H54 (cell line): ENCODE measurements at regions not wholly inside any gene's neighbourhood (a gene's known extent, or its start where the extent isn't known, plus 50 kb on each side); places are given as distances from the start of the nearest gene placed in this dataset.
A peak's percentile ranks its signal among the peaks of the same experiment; 100 is the strongest.
"Not testable (repeated sequence)": the region's sequence is repeated elsewhere in the genome, so short reads cannot be mapped to it uniquely, and the experiment has no call there.

Experiments used
- DNase-seq: peaks from one replicate; pipeline ENCODE4 v3.0.0; 2011; ENCODE audit warnings: low spot score, mixed read lengths; ENCODE audit not compliant: insufficient read length
- FAIRE-seq: peaks from 3 replicates; lab custom pipeline; 2011; peaks lifted over from hg19 to GRCh38; lab: Jason Lieb, UNC
- POLR2A ChIP-seq: IDR thresholded peaks from 2 replicates; pipeline ENCODE4 v1.6.1; 2011; ENCODE audit warnings: low read depth, mild to moderate bottlenecking, low read length

- FAIRE-seq (peak; percentile 69), DNase-seq (no peak)
- TF ChIP-seq POLR2A: no peak
These were observed 100.3 kb upstream of the ANK3 start for GRCh38 chr10:60490013-60490412.

GRCh38 chr10:60488111-60488669, 98.5 kb upstream of the ANK3 start:
- FAIRE-seq (no peak), DNase-seq (no peak)
- TF ChIP-seq POLR2A: no peak

- no peak for TF ChIP-seq POLR2A
- DNase-seq (no peak), FAIRE-seq (no peak)
These were observed 97.9 kb upstream of the ANK3 start for GRCh38 chr10:60487543-60487942.

- FAIRE-seq (no peak), DNase-seq (no peak)
- TF ChIP-seq POLR2A: no peak
These were observed 95.3 kb upstream of the ANK3 start for GRCh38 chr10:60485025-60485424.

- DNase-seq (peak; percentile 38), FAIRE-seq (peak; percentile 97)
- no peak for TF ChIP-seq POLR2A
These were observed 91.3 kb upstream of the ANK3 start for GRCh38 chr10:60480865-60481563.

- no peak for TF ChIP-seq POLR2A
- DNase-seq: no peak
- FAIRE-seq: peak; percentile 83
These were observed 89.8 kb upstream of the ANK3 start for GRCh38 chr10:60479305-60480020.

- no peak for TF ChIP-seq POLR2A
- FAIRE-seq: no peak
These were observed 86.8 kb upstream of the ANK3 start for GRCh38 chr10:60476451-60476850.

GRCh38 chr10:60473557-60473956, 83.9 kb upstream of the ANK3 start:
- peak; percentile 84 for FAIRE-seq
- no peak for TF ChIP-seq POLR2A
- DNase-seq: no peak

More at GRCh38 chr10:60476451-60476850, 86.8 kb upstream of the ANK3 start:
- no peak for DNase-seq

GRCh38 chr10:60470091-60470490, 80.4 kb upstream of the ANK3 start:
- FAIRE-seq (no peak), DNase-seq (no peak)
- no peak for TF ChIP-seq POLR2A

GRCh38 chr10:60469147-60469546, 79.5 kb upstream of the ANK3 start:
- FAIRE-seq, DNase-seq: not testable (repeated sequence)

- DNase-seq (no peak), FAIRE-seq (peak; percentile 90)
- no peak for TF ChIP-seq POLR2A
These were observed 77.5 kb upstream of the ANK3 start for GRCh38 chr10:60467202-60467546.

GRCh38 chr10:60466267-60467201, 76.9 kb upstream of the ANK3 start:
- TF ChIP-seq POLR2A: no peak
- no peak for DNase-seq
- no peak for FAIRE-seq

GRCh38 chr10:60465801-60466200, 76.1 kb upstream of the ANK3 start:
- no peak for TF ChIP-seq POLR2A
- no peak for FAIRE-seq
- no peak for DNase-seq

- TF ChIP-seq POLR2A: no peak
- DNase-seq (no peak), FAIRE-seq (no peak)
These were observed 75.0 kb upstream of the ANK3 start for GRCh38 chr10:60464659-60465058.
